ENCODE measurements at regions not wholly inside any gene's neighbourhood (a gene's known extent, or its start where the extent isn't known, plus 50 kb on each side); places are given as distances from the start of the nearest gene placed in this dataset.

GRCh38 chr18:5770176-5770575, 125.1 kb downstream of the TMEM200C start:
- TF ChIP-seq CTCF (IDR thresholded peaks at IDR 0.05; ENCODE audit: low read depth, low read length) = no peak
- TF ChIP-seq, protein P1, sequence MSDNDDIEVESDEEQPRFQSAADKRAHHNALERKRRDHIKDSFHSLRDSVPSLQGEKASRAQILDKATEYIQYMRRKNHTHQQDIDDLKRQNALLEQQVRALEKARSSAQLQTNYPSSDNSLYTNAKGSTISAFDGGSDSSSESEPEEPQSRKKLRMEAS (IDR thresholded peaks at IDR 0.05; ENCODE audit: low read depth, low read length) = no peak
- TF ChIP-seq POLR2A (IDR thresholded peaks at IDR 0.05; ENCODE audit: extremely low read depth, insufficient read length) = no peak

Measured in NB4 (cell line).